Stomach (tissue), 4 donors: ENCODE measurements at regions not wholly inside any gene's neighbourhood (a gene's known extent, or its start where the extent isn't known, plus 50 kb on each side); places are given as distances from the start of the nearest gene placed in this dataset.

ENCODE experiments used
- CTCF ChIP-seq, 7 experiments: fragments of 450-650 bp in 4 of 7; fragments of 200-600 bp in 3 of 7; sonication (generic) in 3 of 7; IDR thresholded peaks; one replicate each; pipeline ENCODE4 v1.5.1; 2016 to 2019; ENCODE audit warnings: antibody characterized with exemption in 7 of 7, control low read depth in 2 of 7, mild to moderate bottlenecking in 1 of 7
- POLR2A ChIP-seq, 4 donors: fragments of 450-650 bp; IDR thresholded peaks; one replicate each; pipeline ENCODE4 v1.6.1; 2016; ENCODE audit warnings: antibody characterized with exemption in 4 of 4, control low read depth in 2 of 4, mild to moderate bottlenecking in 1 of 4, moderate library complexity in 1 of 4

GRCh38 chr20:11328839-11329238, 588.9 kb upstream of the BTBD3 start:
- TF ChIP-seq CTCF (IDR thresholded peaks at IDR 0.05) (no peak), POLR2A (IDR thresholded peaks at IDR 0.05) (no peak)
